ENCODE measurements at regions not wholly inside any gene's neighbourhood (a gene's known extent, or its start where the extent isn't known, plus 50 kb on each side); places are given as distances from the start of the nearest gene placed in this dataset.

DNA sequence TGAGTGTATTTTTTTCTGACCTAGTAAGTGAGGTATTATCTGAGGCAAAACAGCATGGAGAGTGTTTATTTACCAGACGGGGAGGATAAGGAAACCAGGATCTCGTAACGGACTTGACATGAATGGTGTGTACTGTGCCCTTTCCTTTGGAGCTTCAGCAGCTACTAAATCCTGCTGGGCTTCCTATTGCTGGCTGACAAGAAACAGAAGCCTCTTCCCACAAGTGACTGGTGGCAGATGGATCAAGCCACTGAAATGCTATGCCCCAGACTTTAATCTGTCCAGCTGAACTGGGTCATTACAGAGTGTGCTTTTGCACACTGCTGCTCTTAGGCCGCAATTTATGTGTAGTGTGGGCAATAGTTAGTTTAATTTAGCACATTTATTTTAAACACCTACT, 162.7 kb upstream of the MRPS30 start:
- WGBS, 2 donors, result 48 to 61% methylated on average over 4 of the region's 4 CpGs
- Histone ChIP-seq H3K4me3 (no peak overlapping the region), H3K36me3 (no peaks in the 10 kb centered on the region), H3K4me1 (no peaks in the 10 kb centered on the region), H3K27ac (no peak overlapping the region), H3K27me3 (no peaks in the 10 kb centered on the region), H3K9me3 (no peaks in the 10 kb centered on the region)
- no peak for DNase-seq (ENCODE audit: low spot score in 2 of 2)
- TF ChIP-seq CTCF (IDR thresholded peaks at IDR 0.05) (no peak), POLR2A (IDR thresholded peaks at IDR 0.05) (no peak), EP300 (IDR thresholded peaks at IDR 0.05) (no peak)

DNA sequence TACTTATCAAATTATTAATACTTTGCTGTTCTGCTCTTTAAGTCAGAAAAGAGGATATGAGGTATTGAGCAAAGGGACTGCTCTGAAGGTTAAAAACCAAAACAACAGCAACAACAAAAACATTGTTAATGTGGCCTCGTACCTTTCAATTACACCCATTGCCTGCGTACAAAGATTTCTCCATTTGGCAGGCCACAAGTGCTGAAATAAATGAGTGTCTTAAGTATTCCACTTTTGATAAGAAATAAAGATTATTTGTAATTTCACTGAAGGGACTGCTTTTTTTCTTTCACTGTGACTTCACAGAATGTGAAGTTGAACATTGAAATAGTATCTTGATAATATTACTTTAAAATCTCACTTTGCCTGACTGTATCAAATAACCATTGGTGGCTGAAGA, 163.2 kb upstream of the MRPS30 start:
- TF ChIP-seq EP300 (IDR thresholded peaks at IDR 0.05), result no peak
- no peak for TF ChIP-seq CTCF (IDR thresholded peaks at IDR 0.05)
- TF ChIP-seq POLR2A (IDR thresholded peaks at IDR 0.05), result no peak
- Histone ChIP-seq H3K36me3 (no peaks in the 10 kb centered on the region), H3K27me3 (no peaks in the 10 kb centered on the region), H3K4me1 (no peaks in the 10 kb centered on the region), H3K4me3 (no peak overlapping the region), H3K9me3 (no peaks in the 10 kb centered on the region), H3K27ac (no peak overlapping the region)
- DNase-seq (ENCODE audit: low spot score in 2 of 2), result no peak
- 62 to 66% methylated on average over 2 of the region's 2 CpGs for WGBS, 2 donors

DNA sequence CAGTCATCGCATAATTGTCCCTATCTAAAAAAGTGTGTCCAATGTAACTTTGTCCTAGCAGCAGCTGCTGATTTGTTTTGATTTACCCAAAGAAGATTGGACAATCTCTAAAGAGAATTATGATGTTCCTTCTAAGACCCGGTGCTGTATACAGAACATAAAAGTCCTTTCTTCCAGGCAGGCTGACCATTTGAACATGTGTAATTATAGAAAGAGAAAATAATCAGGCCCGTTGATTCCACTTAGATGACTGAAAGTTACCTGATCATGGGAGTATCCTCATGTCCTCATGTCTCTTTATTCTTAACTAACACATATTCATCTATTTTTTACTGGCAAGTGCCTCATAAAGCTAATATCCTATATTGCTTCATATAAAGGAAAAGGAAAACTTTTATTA, 164.1 kb upstream of the MRPS30 start:
- no peak for TF ChIP-seq EP300 (IDR thresholded peaks at IDR 0.05)
- TF ChIP-seq CTCF (IDR thresholded peaks at IDR 0.05), result no peak
- no peak for TF ChIP-seq POLR2A (IDR thresholded peaks at IDR 0.05)
- no peak for DNase-seq (ENCODE audit: low spot score in 2 of 2)
- no peaks in the 10 kb centered on the region for H3K36me3 ChIP-seq
- H3K27me3 ChIP-seq, result no peaks in the 10 kb centered on the region
- H3K9me3 ChIP-seq, result no peaks in the 10 kb centered on the region
- 36 to 53% methylated on average over 3 of the region's 3 CpGs for WGBS, 2 donors
- H3K27ac ChIP-seq, result no peak overlapping the region
- no peaks in the 10 kb centered on the region for H3K4me1 ChIP-seq
- no peak overlapping the region for H3K4me3 ChIP-seq

DNA sequence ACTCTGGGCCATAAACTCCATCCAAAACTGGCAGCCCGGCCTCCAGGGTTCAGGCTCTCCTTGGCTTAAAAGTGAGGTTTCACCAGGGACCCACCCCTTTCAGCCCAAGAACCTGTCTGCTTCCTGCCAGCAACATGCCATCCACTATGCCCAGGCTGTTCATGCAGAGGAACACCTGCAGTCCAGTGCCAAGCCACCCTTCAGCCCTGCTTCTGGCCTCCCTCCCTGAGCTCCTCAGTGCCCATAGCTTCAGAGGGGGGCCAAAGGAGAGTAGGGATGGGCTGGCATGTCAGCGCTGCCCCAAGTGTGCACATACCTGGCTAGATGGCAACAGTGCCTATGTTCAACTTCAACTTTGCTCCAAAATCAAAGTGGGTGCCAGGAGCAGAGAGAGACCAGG, 166.9 kb upstream of the MRPS30 start:
- Histone ChIP-seq H3K4me1 (no peaks in the 10 kb centered on the region), H3K27ac (no peak overlapping the region), H3K27me3 (no peaks in the 10 kb centered on the region), H3K36me3 (no peaks in the 10 kb centered on the region), H3K4me3 (no peak overlapping the region), H3K9me3 (no peaks in the 10 kb centered on the region)
- TF ChIP-seq POLR2A (IDR thresholded peaks at IDR 0.05) (no peak), EP300 (IDR thresholded peaks at IDR 0.05) (no peak), CTCF (IDR thresholded peaks at IDR 0.05) (no peak)
- 86% methylated on average over 2 of the region's 2 CpGs for WGBS, 2 donors
- DNase-seq (ENCODE audit: low spot score in 2 of 2), result no peak

- no peaks in the 10 kb centered on the region for H3K36me3 ChIP-seq
- DNase-seq (ENCODE audit: low spot score in 2 of 2), result no peak
- H3K27me3 ChIP-seq, result no peaks in the 10 kb centered on the region
- TF ChIP-seq CTCF (IDR thresholded peaks at IDR 0.05), result no peak
- no peak for TF ChIP-seq POLR2A (IDR thresholded peaks at IDR 0.05)
- no peak for TF ChIP-seq EP300 (IDR thresholded peaks at IDR 0.05)
- H3K27ac ChIP-seq, result no peak overlapping the region
- H3K4me1 ChIP-seq, result no peaks in the 10 kb centered on the region
- 88 to 98% methylated on average over 5 of the region's 5 CpGs for WGBS, 2 donors
- H3K4me3 ChIP-seq, result no peak overlapping the region
- no peaks in the 10 kb centered on the region for H3K9me3 ChIP-seq
Observed at GRCh38 chr5:44640945-44641456, 167.7 kb upstream of the MRPS30 start.

All from tibial nerve (tissue), 4 donors.